GM12878 (cell line): ENCODE measurements at regions not wholly inside any gene's neighbourhood (a gene's known extent, or its start where the extent isn't known, plus 50 kb on each side); places are given as distances from the start of the nearest gene placed in this dataset.

ENCODE experiments used
- ATAC-seq: fragments of 200-7000 bp; cut with Tn5 transposase; 3 replicates; pipeline ENCODE4 v1.9.1; 2020; ENCODE audit warnings: mild to moderate bottlenecking, moderate library complexity
- BruUV-seq: library from RNA; stranded (reverse); fragments of 400-500 nt; replicated peaks from 2 replicates; lab custom pipeline; 2021; lab: Mats Ljungman, UMichigan
- CTCF ChIA-PET: fragments of 300-600 bp; sonication (Branson Sonifier 250); formaldehyde crosslinking; extraction: SDS; loops from one replicate; lab custom pipeline; 2021; ENCODE audit warnings: inconsistent platforms; lab: Yijun Ruan, JAX
- POLR2A ChIA-PET: fragments of 350-600 bp; formaldehyde crosslinking; extraction: SDS; loops from one replicate; lab custom pipeline; 2021; ENCODE audit warnings: inconsistent platforms; lab: Charles Lee
- RAD21 ChIA-PET: fragments of 300-600 bp; sonication (Branson Sonifier 250); formaldehyde crosslinking; loops from one replicate; lab custom pipeline; 2023; ENCODE audit warnings: antibody characterized with exemption; ENCODE audit not compliant: unreplicated experiment; lab: Charles Lee
- SMC1A ChIA-PET: fragments of 300-600 bp; sonication (Branson Sonifier 250); formaldehyde crosslinking; loops from one replicate; lab custom pipeline; 2023; ENCODE audit not compliant: unreplicated experiment, uncharacterized antibody; lab: Charles Lee
- DNase-seq: peaks from one replicate; pipeline ENCODE4 v3.0.0-alpha.2; 2011; ENCODE audit warnings: low read depth, low spot score
- FAIRE-seq: peaks from 3 replicates; lab custom pipeline; 2011; peaks lifted over from hg19 to GRCh38; lab: Jason Lieb, UNC
- H2AFZ ChIP-seq: 2 replicates; pipeline ENCODE4 v1.6.0; 2011; ENCODE audit warnings: low read depth, low read length, control low read depth; ENCODE audit not compliant: control insufficient read depth
- H3K27ac ChIP-seq: 2 replicates; pipeline ENCODE4 v1.5.1; 2011; ENCODE audit warnings: control low read depth; ENCODE audit not compliant: control insufficient read depth, insufficient read depth
- H3K27me3 ChIP-seq, 2 experiments: replicated peaks in 1 of 2; 2 replicates each; pipeline versions ENCODE4 v1.6.0 to v1.6.1; 2011; ENCODE audit warnings: low read length in 1 of 2; ENCODE audit not compliant: control insufficient read depth in 2 of 2, insufficient read depth in 2 of 2
- H3K36me3 ChIP-seq, 2 experiments: 2 replicates each; pipeline ENCODE4 v1.5.1; 2011; ENCODE audit warnings: low read length in 1 of 2; ENCODE audit not compliant: control insufficient read depth in 2 of 2, insufficient read depth in 2 of 2
- H3K4me1 ChIP-seq: 2 replicates; pipeline ENCODE4 v1.6.1; 2011; ENCODE audit warnings: mild to moderate bottlenecking, low read length, moderate library complexity, mixed read lengths; ENCODE audit not compliant: control insufficient read depth, insufficient read depth
- H3K4me2 ChIP-seq: 2 replicates; pipeline ENCODE4 v1.6.0; 2011; ENCODE audit warnings: control low read depth; ENCODE audit not compliant: control insufficient read depth, insufficient read depth
- H3K4me3 ChIP-seq: fragments of 200-600 bp; sonication (generic); 2 replicates; pipeline ENCODE4 v1.5.1; 2016
- H3K79me2 ChIP-seq: 2 replicates; pipeline ENCODE4 v1.6.0; 2011; ENCODE audit warnings: low read length; ENCODE audit not compliant: control insufficient read depth, insufficient read depth
- H3K9ac ChIP-seq: 2 replicates; pipeline ENCODE4 v1.8.0; 2011; ENCODE audit warnings: low read length, control low read depth, mixed read lengths; ENCODE audit not compliant: control insufficient read depth, insufficient read depth
- H3K9me3 ChIP-seq: replicated peaks from 3 replicates; pipeline ENCODE4 v1.5.1; 2011; ENCODE audit warnings: mild to moderate bottlenecking, low read length; ENCODE audit not compliant: control insufficient read depth, insufficient read depth
- H4K20me1 ChIP-seq: 2 replicates; pipeline ENCODE4 v1.6.0; 2011; ENCODE audit not compliant: control insufficient read depth, insufficient read depth
- BHLHE40 ChIP-seq, 2 experiments: fragments of 450-650 bp in 1 of 2; IDR thresholded peaks; 2 replicates each; pipeline ENCODE4 v1.6.1; 2011 to 2017; ENCODE audit warnings: low read depth in 2 of 2, borderline replicate concordance in 1 of 2, improper control_type of control experiment in 1 of 2, low read length in 1 of 2, mild to moderate bottlenecking in 1 of 2
- BRCA1 ChIP-seq: IDR thresholded peaks from 2 replicates; pipeline ENCODE4 v1.6.1; 2011; ENCODE audit warnings: low read depth, low read length, improper control_type of control experiment
- CHD2 ChIP-seq: IDR thresholded peaks from 2 replicates; pipeline ENCODE4 v1.6.1; 2011; ENCODE audit warnings: low read depth, low read length, improper control_type of control experiment, borderline replicate concordance
- DPF2 ChIP-seq: fragments of 450-650 bp; IDR thresholded peaks from 2 replicates; pipeline ENCODE4 v1.6.1; 2017; ENCODE audit warnings: mild to moderate bottlenecking
- E4F1 ChIP-seq: fragments of 450-650 bp; IDR thresholded peaks from 2 replicates; pipeline ENCODE4 v1.6.1; 2018; ENCODE audit warnings: borderline replicate concordance, mild to moderate bottlenecking; ENCODE audit not compliant: partially characterized antibody
- EED ChIP-seq: sonication (generic); IDR thresholded peaks from 2 replicates; pipeline ENCODE4 v1.6.1; 2016; ENCODE audit warnings: antibody characterized with exemption, low read depth
- IRF4 ChIP-seq: IDR thresholded peaks from 2 replicates; pipeline ENCODE4 v1.6.1; 2011; ENCODE audit warnings: low read depth, low read length
- PAX8 ChIP-seq: fragments of 450-650 bp; IDR thresholded peaks from 2 replicates; pipeline ENCODE4 v1.6.1; 2017; ENCODE audit warnings: mild to moderate bottlenecking, moderate library complexity
- RFX5 ChIP-seq: IDR thresholded peaks from 2 replicates; pipeline ENCODE4 v1.6.1; 2011; ENCODE audit warnings: low read depth, low read length, improper control_type of control experiment
- SMARCA5 ChIP-seq: fragments of 450-650 bp; IDR thresholded peaks from 2 replicates; pipeline ENCODE4 v1.6.1; 2017; ENCODE audit warnings: mild to moderate bottlenecking
- SP1 ChIP-seq: IDR thresholded peaks from one replicate; pipeline ENCODE4 v1.6.1; 2011; ENCODE audit warnings: low read depth, low read length
- USF1 ChIP-seq: IDR thresholded peaks from 2 replicates; pipeline ENCODE4 v1.6.1; 2011; ENCODE audit warnings: borderline replicate concordance, low read depth, mild to moderate bottlenecking, moderate library complexity, mixed read lengths, low read length; ENCODE audit not compliant: insufficient read depth; ENCODE audit errors: extremely low read length
- ZNF24 ChIP-seq: fragments of 450-650 bp; IDR thresholded peaks from 2 replicates; pipeline ENCODE4 v1.6.1; 2017; ENCODE audit warnings: antibody characterized with exemption, mild to moderate bottlenecking
- WGBS: methylation state at CpG from one replicate; pipeline ENCODE4 v1.1.6; 2016; ENCODE audit warnings: low lambda C conversion rate; ENCODE audit not compliant: insufficient replicate concordance, insufficient coverage; ENCODE audit errors: missing lambda C conversion rate; 5-methylcytosine and 5-hydroxymethylcytosine counted together
- in situ Hi-C: fragments of 300-500 bp; cut with MboI; formaldehyde crosslinking; loops from 9 replicates; pipeline ENCODE4 v1.14.3; 2018; ENCODE audit warnings: mixed read lengths
- intact Hi-C: fragments of 100-400 bp; cut with micrococcal nuclease; formaldehyde crosslinking; loops from one replicate; pipeline ENCODE4 v1.14.2; 2022; ENCODE audit not compliant: unreplicated experiment
- TF ChIP-seq, protein P1 (sequence below): fragments of 450-650 bp; formaldehyde crosslinking; IDR thresholded peaks from 2 replicates; pipeline ENCODE4 v1.5.0; 2022; ENCODE audit warnings: mild to moderate bottlenecking, missing genetic modification characterization
- TF ChIP-seq, protein P2 (sequence below): fragments of 150-350 bp; IDR thresholded peaks from 2 replicates; pipeline ENCODE4 v1.6.1; 2014; ENCODE audit warnings: mild to moderate bottlenecking, low read depth, low read length

DNA sequence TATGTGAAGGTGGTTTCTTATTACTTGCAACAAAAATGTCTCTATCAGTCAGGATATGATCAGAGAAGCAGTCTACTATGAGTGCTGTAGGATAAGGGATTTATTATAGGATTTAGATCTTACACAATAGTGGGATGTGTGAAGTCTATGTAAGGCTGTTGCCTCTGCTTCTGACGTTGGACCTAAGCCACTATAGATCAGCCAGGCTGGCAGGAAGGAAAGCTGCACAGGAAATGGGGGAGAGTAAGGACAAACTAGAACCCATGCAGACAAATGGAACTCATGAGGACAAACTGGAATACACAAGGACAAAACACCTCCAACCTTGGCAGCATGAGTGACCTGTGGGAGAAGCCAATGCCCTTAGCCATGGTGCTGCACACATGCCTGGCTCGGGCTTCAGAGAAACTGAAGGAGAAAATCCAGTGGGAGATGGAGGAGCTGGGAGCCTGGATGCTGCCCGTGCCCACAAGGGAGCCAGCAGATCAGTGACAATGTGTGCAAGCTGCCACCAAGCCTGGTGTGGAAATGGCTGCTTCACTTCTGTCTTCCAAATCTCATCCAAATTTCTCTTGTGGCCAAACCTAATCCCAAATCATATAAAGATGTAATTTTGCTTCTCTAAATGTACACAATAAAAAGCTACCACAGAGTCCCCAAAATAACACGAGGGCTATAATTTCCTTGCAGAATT is 147.0 kb upstream of the PCGF5 start:
- Histone ChIP-seq H3K79me2 (no peaks in the 10 kb centered on the region), H3K9ac (no peak overlapping the region), H3K27me3 (no peaks in the 10 kb centered on the region), H3K27ac (no peak overlapping the region), H3K9me3 (no peaks in the 10 kb centered on the region; the same call in 2 of the 3 replicates), H3K4me2 (no peak overlapping the region), H3K4me1 (no peaks in the 10 kb centered on the region), H4K20me1 (no peaks in the 10 kb centered on the region), H2AFZ (no peak overlapping the region), H3K4me3 (no peak overlapping the region), H3K36me3 (no peaks in the 10 kb centered on the region)
- no peak for ATAC-seq
- CTCF ChIA-PET = no interaction called here
- TF ChIP-seq BHLHE40 (IDR thresholded peaks at IDR 0.05; ENCODE audit: borderline replicate concordance in 1 of 2, low read depth in 2 of 2, low read length in 1 of 2) (no peak), EED (no peak), RFX5 (no peak), CHD2 (no peak), BRCA1 (no peak), ZNF24 (no peak), PAX8 (no peak), SMARCA5 (no peak), DPF2 (no peak), E4F1 (no peak), IRF4 (no peak), SP1 (no peak), USF1 (no peak)
- TF ChIP-seq, protein P1, sequence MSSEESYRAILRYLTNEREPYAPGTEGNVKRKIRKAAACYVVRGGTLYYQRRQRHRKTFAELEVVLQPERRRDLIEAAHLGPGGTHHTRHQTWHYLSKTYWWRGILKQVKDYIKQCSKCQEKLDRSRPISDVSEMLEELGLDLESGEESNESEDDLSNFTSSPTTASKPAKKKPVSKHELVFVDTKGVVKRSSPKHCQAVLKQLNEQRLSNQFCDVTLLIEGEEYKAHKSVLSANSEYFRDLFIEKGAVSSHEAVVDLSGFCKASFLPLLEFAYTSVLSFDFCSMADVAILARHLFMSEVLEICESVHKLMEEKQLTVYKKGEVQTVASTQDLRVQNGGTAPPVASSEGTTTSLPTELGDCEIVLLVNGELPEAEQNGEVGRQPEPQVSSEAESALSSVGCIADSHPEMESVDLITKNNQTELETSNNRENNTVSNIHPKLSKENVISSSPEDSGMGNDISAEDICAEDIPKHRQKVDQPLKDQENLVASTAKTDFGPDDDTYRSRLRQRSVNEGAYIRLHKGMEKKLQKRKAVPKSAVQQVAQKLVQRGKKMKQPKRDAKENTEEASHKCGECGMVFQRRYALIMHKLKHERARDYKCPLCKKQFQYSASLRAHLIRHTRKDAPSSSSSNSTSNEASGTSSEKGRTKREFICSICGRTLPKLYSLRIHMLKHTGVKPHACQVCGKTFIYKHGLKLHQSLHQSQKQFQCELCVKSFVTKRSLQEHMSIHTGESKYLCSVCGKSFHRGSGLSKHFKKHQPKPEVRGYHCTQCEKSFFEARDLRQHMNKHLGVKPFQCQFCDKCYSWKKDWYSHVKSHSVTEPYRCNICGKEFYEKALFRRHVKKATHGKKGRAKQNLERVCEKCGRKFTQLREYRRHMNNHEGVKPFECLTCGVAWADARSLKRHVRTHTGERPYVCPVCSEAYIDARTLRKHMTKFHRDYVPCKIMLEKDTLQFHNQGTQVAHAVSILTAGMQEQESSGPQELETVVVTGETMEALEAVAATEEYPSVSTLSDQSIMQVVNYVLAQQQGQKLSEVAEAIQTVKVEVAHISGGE = no peak
- TF ChIP-seq, protein P2, sequence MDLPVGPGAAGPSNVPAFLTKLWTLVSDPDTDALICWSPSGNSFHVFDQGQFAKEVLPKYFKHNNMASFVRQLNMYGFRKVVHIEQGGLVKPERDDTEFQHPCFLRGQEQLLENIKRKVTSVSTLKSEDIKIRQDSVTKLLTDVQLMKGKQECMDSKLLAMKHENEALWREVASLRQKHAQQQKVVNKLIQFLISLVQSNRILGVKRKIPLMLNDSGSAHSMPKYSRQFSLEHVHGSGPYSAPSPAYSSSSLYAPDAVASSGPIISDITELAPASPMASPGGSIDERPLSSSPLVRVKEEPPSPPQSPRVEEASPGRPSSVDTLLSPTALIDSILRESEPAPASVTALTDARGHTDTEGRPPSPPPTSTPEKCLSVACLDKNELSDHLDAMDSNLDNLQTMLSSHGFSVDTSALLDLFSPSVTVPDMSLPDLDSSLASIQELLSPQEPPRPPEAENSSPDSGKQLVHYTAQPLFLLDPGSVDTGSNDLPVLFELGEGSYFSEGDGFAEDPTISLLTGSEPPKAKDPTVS = no peak
- WGBS = 33% methylated on average over 4 of the region's 4 CpGs
- intact Hi-C loops (no loop called here), in situ Hi-C loops (no loop called here)
- no peak for DNase-seq
- BruUV-seq = no TSS peak
- RAD21 ChIA-PET = no interaction called here
- FAIRE-seq = no peak
- POLR2A ChIA-PET = no interaction called here
- SMC1A ChIA-PET = no interaction called here
